ENCODE measurements at regions not wholly inside any gene's neighbourhood (a gene's known extent, or its start where the extent isn't known, plus 50 kb on each side); places are given as distances from the start of the nearest gene placed in this dataset.
"Not testable (repeated sequence)": the region's sequence is repeated elsewhere in the genome, so short reads cannot be mapped to it uniquely, and the experiment has no call there.

GRCh38 chr3:137509354-137510045 lies 254.6 kb upstream of the SOX14 start:
- intact Hi-C loops (cut with DNase I): no loop called here
- ATAC-seq: no peak
- DNase-seq: no peak

- DNase-seq (no peak), ATAC-seq (no peak)
- intact Hi-C loops (cut with DNase I): no loop called here
These were observed 252.5 kb upstream of the SOX14 start for GRCh38 chr3:137511655-137512054.

GRCh38 chr3:137514853-137515252 lies 249.3 kb upstream of the SOX14 start:
- ATAC-seq (no peak), DNase-seq (no peak)
- intact Hi-C loops (cut with DNase I): no loop called here

- no peak for ATAC-seq
- no peak for DNase-seq
- intact Hi-C loops (cut with DNase I): no loop called here
These were observed 244.5 kb upstream of the SOX14 start for GRCh38 chr3:137519602-137520001.

- intact Hi-C loops (cut with DNase I): no loop called here
- DNase-seq (no peak), ATAC-seq (no peak)
These were observed 239.4 kb upstream of the SOX14 start for GRCh38 chr3:137524751-137525150.

- no peak for DNase-seq
- ATAC-seq: no peak
- intact Hi-C loops (cut with DNase I): no loop called here
These were observed 238.6 kb upstream of the SOX14 start for GRCh38 chr3:137525471-137525870.

- ATAC-seq: no peak
- intact Hi-C loops (cut with DNase I): no loop called here
- no peak for DNase-seq
These were observed 222.1 kb upstream of the SOX14 start for GRCh38 chr3:137542049-137542448.

- DNase-seq (no peak), ATAC-seq (no peak)
- intact Hi-C loops (cut with DNase I): no loop called here
These were observed 209.9 kb upstream of the SOX14 start for GRCh38 chr3:137554242-137554641.

- no peak for ATAC-seq
- no peak for DNase-seq
- intact Hi-C loops (cut with DNase I): no loop called here
These were observed 195.2 kb upstream of the SOX14 start for GRCh38 chr3:137568880-137569279.

GRCh38 chr3:137572931-137573330 lies 191.2 kb upstream of the SOX14 start:
- no peak for ATAC-seq
- intact Hi-C loops (cut with DNase I): no loop called here
- DNase-seq: no peak

- intact Hi-C loops (cut with DNase I): no loop called here
- DNase-seq: no peak
- ATAC-seq: no peak
These were observed 181.6 kb upstream of the SOX14 start for GRCh38 chr3:137582484-137582883.

- DNase-seq: no peak
- ATAC-seq: no peak
- intact Hi-C loops (cut with DNase I): no loop called here
These were observed 180.9 kb upstream of the SOX14 start for GRCh38 chr3:137583256-137583655.

GRCh38 chr3:137588871-137589270 lies 175.2 kb upstream of the SOX14 start:
- DNase-seq (no peak), ATAC-seq (no peak)
- intact Hi-C loops (cut with DNase I): no loop called here

GRCh38 chr3:137595415-137595814 lies 168.7 kb upstream of the SOX14 start:
- DNase-seq; intact Hi-C loops (cut with DNase I); ATAC-seq: not testable (repeated sequence)

- DNase-seq: no peak
- ATAC-seq: no peak
- intact Hi-C loops (cut with DNase I): no loop called here
These were observed 153.4 kb upstream of the SOX14 start for GRCh38 chr3:137610723-137611122.

- intact Hi-C loops (cut with DNase I): no loop called here
- ATAC-seq: no peak
- no peak for DNase-seq
These were observed 151.8 kb upstream of the SOX14 start for GRCh38 chr3:137612291-137612690.

- DNase-seq: no peak
- no peak for ATAC-seq
- intact Hi-C loops (cut with DNase I): no loop called here
These were observed 148.3 kb upstream of the SOX14 start for GRCh38 chr3:137615659-137616418.

- DNase-seq (no peak), ATAC-seq (no peak)
- intact Hi-C loops (cut with DNase I): no loop called here
These were observed 122.0 kb upstream of the SOX14 start for GRCh38 chr3:137641879-137642704.

GRCh38 chr3:137642831-137643230 lies 121.3 kb upstream of the SOX14 start:
- DNase-seq: no peak
- intact Hi-C loops (cut with DNase I): no loop called here
- ATAC-seq: no peak

GRCh38 chr3:137647179-137647578 lies 116.9 kb upstream of the SOX14 start:
- intact Hi-C loops (cut with DNase I): no loop called here
- DNase-seq (no peak), ATAC-seq (no peak)

All from left cardiac atrium (tissue), 4 donors.